GM12878 (cell line): ENCODE measurements at regions not wholly inside any gene's neighbourhood (a gene's known extent, or its start where the extent isn't known, plus 50 kb on each side); places are given as distances from the start of the nearest gene placed in this dataset.

ENCODE experiments used
- ATAC-seq: fragments of 200-7000 bp; cut with Tn5 transposase; 3 replicates; pipeline ENCODE4 v1.9.1; 2020; ENCODE audit warnings: mild to moderate bottlenecking, moderate library complexity
- BruUV-seq: library from RNA; stranded (reverse); fragments of 400-500 nt; replicated peaks from 2 replicates; lab custom pipeline; 2021; lab: Mats Ljungman, UMichigan
- CTCF ChIA-PET: fragments of 300-600 bp; sonication (Branson Sonifier 250); formaldehyde crosslinking; extraction: SDS; loops from one replicate; lab custom pipeline; 2021; ENCODE audit warnings: inconsistent platforms; lab: Yijun Ruan, JAX
- POLR2A ChIA-PET: fragments of 350-600 bp; formaldehyde crosslinking; extraction: SDS; loops from one replicate; lab custom pipeline; 2021; ENCODE audit warnings: inconsistent platforms; lab: Charles Lee
- RAD21 ChIA-PET: fragments of 300-600 bp; sonication (Branson Sonifier 250); formaldehyde crosslinking; loops from one replicate; lab custom pipeline; 2023; ENCODE audit warnings: antibody characterized with exemption; ENCODE audit not compliant: unreplicated experiment; lab: Charles Lee
- SMC1A ChIA-PET: fragments of 300-600 bp; sonication (Branson Sonifier 250); formaldehyde crosslinking; loops from one replicate; lab custom pipeline; 2023; ENCODE audit not compliant: unreplicated experiment, uncharacterized antibody; lab: Charles Lee
- DNase-seq: peaks from one replicate; pipeline ENCODE4 v3.0.0-alpha.2; 2011; ENCODE audit warnings: low read depth, low spot score
- FAIRE-seq: peaks from 3 replicates; lab custom pipeline; 2011; peaks lifted over from hg19 to GRCh38; lab: Jason Lieb, UNC
- H2AFZ ChIP-seq: 2 replicates; pipeline ENCODE4 v1.6.0; 2011; ENCODE audit warnings: low read depth, low read length, control low read depth; ENCODE audit not compliant: control insufficient read depth
- H3K27ac ChIP-seq: 2 replicates; pipeline ENCODE4 v1.5.1; 2011; ENCODE audit warnings: control low read depth; ENCODE audit not compliant: control insufficient read depth, insufficient read depth
- H3K27me3 ChIP-seq, 2 experiments: replicated peaks in 1 of 2; 2 replicates each; pipeline versions ENCODE4 v1.6.0 to v1.6.1; 2011; ENCODE audit warnings: low read length in 1 of 2; ENCODE audit not compliant: control insufficient read depth in 2 of 2, insufficient read depth in 2 of 2
- H3K36me3 ChIP-seq, 2 experiments: 2 replicates each; pipeline ENCODE4 v1.5.1; 2011; ENCODE audit warnings: low read length in 1 of 2; ENCODE audit not compliant: control insufficient read depth in 2 of 2, insufficient read depth in 2 of 2
- H3K4me1 ChIP-seq: 2 replicates; pipeline ENCODE4 v1.6.1; 2011; ENCODE audit warnings: mild to moderate bottlenecking, low read length, moderate library complexity, mixed read lengths; ENCODE audit not compliant: control insufficient read depth, insufficient read depth
- H3K4me2 ChIP-seq: 2 replicates; pipeline ENCODE4 v1.6.0; 2011; ENCODE audit warnings: control low read depth; ENCODE audit not compliant: control insufficient read depth, insufficient read depth
- H3K4me3 ChIP-seq: fragments of 200-600 bp; sonication (generic); 2 replicates; pipeline ENCODE4 v1.5.1; 2016
- H3K79me2 ChIP-seq: 2 replicates; pipeline ENCODE4 v1.6.0; 2011; ENCODE audit warnings: low read length; ENCODE audit not compliant: control insufficient read depth, insufficient read depth
- H3K9ac ChIP-seq: 2 replicates; pipeline ENCODE4 v1.8.0; 2011; ENCODE audit warnings: low read length, control low read depth, mixed read lengths; ENCODE audit not compliant: control insufficient read depth, insufficient read depth
- H3K9me3 ChIP-seq: replicated peaks from 3 replicates; pipeline ENCODE4 v1.5.1; 2011; ENCODE audit warnings: mild to moderate bottlenecking, low read length; ENCODE audit not compliant: control insufficient read depth, insufficient read depth
- H4K20me1 ChIP-seq: 2 replicates; pipeline ENCODE4 v1.6.0; 2011; ENCODE audit not compliant: control insufficient read depth, insufficient read depth
- CBX3 ChIP-seq: fragments of 200-600 bp; sonication (generic); IDR thresholded peaks from 2 replicates; pipeline ENCODE4 v1.6.1; 2016; ENCODE audit warnings: low read depth, borderline replicate concordance
- CREB1 ChIP-seq: IDR thresholded peaks from 2 replicates; pipeline ENCODE4 v1.6.1; 2012; ENCODE audit warnings: low read depth, mild to moderate bottlenecking, inconsistent platforms
- CUX1 ChIP-seq: IDR thresholded peaks from 2 replicates; pipeline ENCODE4 v1.6.1; 2012; ENCODE audit warnings: improper control_type of control experiment, low read depth, low read length; ENCODE audit not compliant: insufficient replicate concordance
- E2F4 ChIP-seq: IDR thresholded peaks from 2 replicates; pipeline ENCODE4 v1.6.1; 2012; ENCODE audit warnings: low read depth, low read length, improper control_type of control experiment
- HSF1 ChIP-seq: fragments of 150-350 bp; IDR thresholded peaks from 2 replicates; pipeline ENCODE4 v1.6.1; 2014; ENCODE audit warnings: mild to moderate bottlenecking, low read depth, low read length
- KLF5 ChIP-seq: fragments of 450-650 bp; IDR thresholded peaks from 2 replicates; pipeline ENCODE4 v1.6.1; 2014; ENCODE audit warnings: mild to moderate bottlenecking; ENCODE audit not compliant: partially characterized antibody
- POU2F2 ChIP-seq: IDR thresholded peaks from 3 replicates; pipeline ENCODE4 v1.6.1; 2011; ENCODE audit warnings: low read depth, mild to moderate bottlenecking, low read length, borderline replicate concordance
- RBBP5 ChIP-seq: fragments of 200-600 bp; sonication (generic); conservative IDR thresholded peaks from 2 replicates; pipeline ENCODE4 v1.6.1; 2016
- SMARCA5 ChIP-seq: fragments of 450-650 bp; IDR thresholded peaks from 2 replicates; pipeline ENCODE4 v1.6.1; 2017; ENCODE audit warnings: mild to moderate bottlenecking
- SRF ChIP-seq, 2 experiments: IDR thresholded peaks; 2 replicates each; pipeline ENCODE4 v1.6.1; 2011; ENCODE audit warnings: low read depth in 2 of 2, low read length in 2 of 2, mild to moderate bottlenecking in 1 of 2, moderate library complexity in 1 of 2
- TCF12 ChIP-seq: IDR thresholded peaks from 2 replicates; pipeline ENCODE4 v1.6.1; 2011; ENCODE audit warnings: low read depth, mild to moderate bottlenecking, low read length
- TCF7 ChIP-seq: IDR thresholded peaks from 2 replicates; pipeline ENCODE4 v1.6.1; 2014; ENCODE audit warnings: antibody characterized with exemption, borderline replicate concordance
- ZBTB11 ChIP-seq: fragments of 450-650 bp; formaldehyde crosslinking; IDR thresholded peaks from 2 replicates; pipeline ENCODE4 v1.5.0; 2022; ENCODE audit warnings: mild to moderate bottlenecking, missing genetic modification characterization
- WGBS: methylation state at CpG from one replicate; pipeline ENCODE4 v1.1.6; 2016; ENCODE audit warnings: low lambda C conversion rate; ENCODE audit not compliant: insufficient replicate concordance, insufficient coverage; ENCODE audit errors: missing lambda C conversion rate; 5-methylcytosine and 5-hydroxymethylcytosine counted together
- in situ Hi-C: fragments of 300-500 bp; cut with MboI; formaldehyde crosslinking; loops from 9 replicates; pipeline ENCODE4 v1.14.3; 2018; ENCODE audit warnings: mixed read lengths
- intact Hi-C: fragments of 100-400 bp; cut with micrococcal nuclease; formaldehyde crosslinking; loops from one replicate; pipeline ENCODE4 v1.14.2; 2022; ENCODE audit not compliant: unreplicated experiment

GRCh38 chr1:22380024-22380785 lies 71.4 kb upstream of the ZBTB40 start:
- intact Hi-C loops (no loop called here), in situ Hi-C loops (no loop called here)
- DNase-seq (no peak), FAIRE-seq (no peak), ATAC-seq (no peak)
- Histone ChIP-seq H4K20me1 (no peaks in the 10 kb centered on the region), H3K4me2 (no peak overlapping the region), H3K9ac (no peak overlapping the region), H3K4me3 (no peak overlapping the region), H3K9me3 (no peaks in the 10 kb centered on the region), H3K27ac (no peak overlapping the region), H3K79me2 (no peaks in the 10 kb centered on the region), H3K36me3 (no peaks in the 10 kb centered on the region), H2AFZ (no peak overlapping the region), H3K4me1 (no peaks in the 10 kb centered on the region), H3K27me3 (no peaks in the 10 kb centered on the region; a peak in 1 of 4 replicates)
- WGBS = 19% methylated on average over 10 of the region's 10 CpGs
- ChIA-PET CTCF (no interaction called here), RAD21 (no interaction called here), SMC1A (no interaction called here), POLR2A (no interaction called here)
- BruUV-seq = no TSS peak
- TF ChIP-seq CREB1 (no peak), E2F4 (no peak), KLF5 (no peak), TCF12 (no peak), SMARCA5 (no peak), CUX1 (no peak), POU2F2 (no peak), ZBTB11 (CRISPR knock-in tag) (no peak), SRF (IDR thresholded peaks at IDR 0.05; ENCODE audit: low read depth in 2 of 2, low read length in 2 of 2) (no peak), CBX3 (no peak), RBBP5 (no peak), HSF1 (no peak), TCF7 (no peak)
